ENCODE measurements at regions not wholly inside any gene's neighbourhood (a gene's known extent, or its start where the extent isn't known, plus 50 kb on each side); places are given as distances from the start of the nearest gene placed in this dataset.

DNA sequence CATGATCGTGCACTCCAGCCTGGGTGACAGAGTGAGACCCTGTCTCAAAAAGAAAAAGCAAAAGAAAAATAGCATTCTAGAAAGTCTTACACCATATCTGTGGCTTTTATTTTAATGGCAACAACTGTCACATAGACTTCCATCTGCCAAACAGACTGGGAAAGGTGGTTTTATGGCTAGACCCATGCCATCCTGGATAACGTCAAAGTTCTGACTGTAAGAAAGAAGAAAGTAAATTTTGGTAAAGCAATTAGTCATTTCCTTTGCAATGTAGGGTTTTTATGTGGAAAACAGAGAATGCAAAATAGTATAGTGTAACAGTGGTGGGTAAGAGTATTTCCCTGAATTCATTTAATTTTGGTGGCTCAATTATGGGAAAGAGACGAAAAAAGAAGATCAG lies 75.5 kb upstream of the BARX2 start:
- Histone ChIP-seq H4K12ac (ENCODE audit: low read depth, low read length) (no peak overlapping the region), H3K79me2 (ENCODE audit: control insufficient read depth, insufficient read depth, low read length, poor library complexity) (no peaks in the 10 kb centered on the region), H3K27ac (ENCODE audit: low read depth, low read length) (no peak overlapping the region), H4K91ac (ENCODE audit: low read depth, low read length) (no peak overlapping the region), H2AK5ac (ENCODE audit: low read length) (no peak overlapping the region), H3K27me3 (ENCODE audit: insufficient read depth, low read length) (no peaks in the 10 kb centered on the region), H3K4ac (ENCODE audit: low read depth, low read length) (no peak overlapping the region), H3K9ac (ENCODE audit: low read length) (no peak overlapping the region), H3K9me3 (ENCODE audit: insufficient read depth, low read depth, low read length) (no peaks in the 10 kb centered on the region), H3K14ac (ENCODE audit: low read length) (no peak overlapping the region), H2BK12ac (ENCODE audit: low read length) (no peak overlapping the region), H3K23ac (ENCODE audit: low read length) (no peak overlapping the region), H3K18ac (ENCODE audit: low read length) (no peak overlapping the region), H3K4me1 (ENCODE audit: control insufficient read depth in 1 of 2, insufficient read depth in 2 of 2, low read length in 2 of 2) (peaks cover 9 to 13% of the 10 kb centered on the region in 2 experiments), H3K79me1 (ENCODE audit: low read length) (peaks cover 8% of the 10 kb centered on the region), H2BK120ac (ENCODE audit: insufficient read depth, low read length, poor library complexity) (no peak overlapping the region), H3K4me2 (ENCODE audit: low read length) (no peak overlapping the region), H2BK5ac (ENCODE audit: low read depth, low read length, poor library complexity) (no peak overlapping the region), H3K36me3 (ENCODE audit: control insufficient read depth in 1 of 2, insufficient read depth in 2 of 2, low read length in 2 of 2) (no peaks in the 10 kb centered on the region), H4K8ac (ENCODE audit: low read depth, low read length) (no peak overlapping the region), H2AFZ (ENCODE audit: insufficient read depth, low read length, poor library complexity) (no peak overlapping the region), H3K4me3 (ENCODE audit: low read depth, low read length) (no peak overlapping the region)
- no CpG with 5 or more reads among the region's 3 CpGs for WGBS (ENCODE audit: extremely low coverage, insufficient coverage, insufficient read length)
- no peak for DNase-seq

DNA sequence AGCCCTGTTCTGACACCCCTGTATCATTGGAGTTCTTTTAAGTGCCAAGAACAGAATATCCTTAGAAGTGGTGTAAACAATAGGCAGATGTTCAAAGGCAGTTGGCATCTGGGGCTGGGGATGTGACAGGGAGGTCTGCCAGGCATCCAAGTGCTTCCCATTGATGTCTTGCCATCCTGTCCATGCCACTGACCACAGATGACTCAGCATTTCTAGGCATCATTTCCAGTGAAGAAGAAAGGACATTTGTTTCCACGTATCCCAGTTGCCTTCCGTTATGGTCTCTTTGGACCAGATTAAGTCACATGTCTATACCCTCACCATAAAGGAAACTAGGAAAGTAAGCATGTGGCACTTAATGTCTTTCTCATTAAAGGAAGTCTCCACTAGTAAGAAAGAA lies 76.7 kb upstream of the BARX2 start:
- H3K18ac ChIP-seq (ENCODE audit: low read length) = no peak overlapping the region
- H3K14ac ChIP-seq (ENCODE audit: low read length) = no peak overlapping the region
- H3K27ac ChIP-seq (ENCODE audit: low read depth, low read length) = no peak overlapping the region
- no peak overlapping the region for H3K23ac ChIP-seq (ENCODE audit: low read length)
- no peak overlapping the region for H3K9ac ChIP-seq (ENCODE audit: low read length)
- H3K36me3 ChIP-seq (ENCODE audit: control insufficient read depth in 1 of 2, insufficient read depth in 2 of 2, low read length in 2 of 2) = no peaks in the 10 kb centered on the region
- H2BK5ac ChIP-seq (ENCODE audit: low read depth, low read length, poor library complexity) = no peak overlapping the region
- no peak overlapping the region for H4K12ac ChIP-seq (ENCODE audit: low read depth, low read length)
- no peak overlapping the region for H4K91ac ChIP-seq (ENCODE audit: low read depth, low read length)
- no CpG with 5 or more reads among the region's 2 CpGs for WGBS (ENCODE audit: extremely low coverage, insufficient coverage, insufficient read length)
- no peak overlapping the region for H3K4me2 ChIP-seq (ENCODE audit: low read length)
- H2AFZ ChIP-seq (ENCODE audit: insufficient read depth, low read length, poor library complexity) = no peak overlapping the region
- no peak for DNase-seq
- H3K9me3 ChIP-seq (ENCODE audit: insufficient read depth, low read depth, low read length) = no peaks in the 10 kb centered on the region
- no peak overlapping the region for H2BK12ac ChIP-seq (ENCODE audit: low read length)
- H3K4ac ChIP-seq (ENCODE audit: low read depth, low read length) = no peak overlapping the region
- H3K79me1 ChIP-seq (ENCODE audit: low read length) = peaks cover 8% of the 10 kb centered on the region
- peaks cover 10 to 14% of the 10 kb centered on the region in 2 experiments for H3K4me1 ChIP-seq (ENCODE audit: control insufficient read depth in 1 of 2, insufficient read depth in 2 of 2, low read length in 2 of 2)
- no peak overlapping the region for H3K4me3 ChIP-seq (ENCODE audit: low read depth, low read length)
- H4K8ac ChIP-seq (ENCODE audit: low read depth, low read length) = no peak overlapping the region
- H2AK5ac ChIP-seq (ENCODE audit: low read length) = no peak overlapping the region
- H3K27me3 ChIP-seq (ENCODE audit: insufficient read depth, low read length) = no peaks in the 10 kb centered on the region
- no peak overlapping the region for H2BK120ac ChIP-seq (ENCODE audit: insufficient read depth, low read length, poor library complexity)
- H3K79me2 ChIP-seq (ENCODE audit: control insufficient read depth, insufficient read depth, low read length, poor library complexity) = no peaks in the 10 kb centered on the region

DNA sequence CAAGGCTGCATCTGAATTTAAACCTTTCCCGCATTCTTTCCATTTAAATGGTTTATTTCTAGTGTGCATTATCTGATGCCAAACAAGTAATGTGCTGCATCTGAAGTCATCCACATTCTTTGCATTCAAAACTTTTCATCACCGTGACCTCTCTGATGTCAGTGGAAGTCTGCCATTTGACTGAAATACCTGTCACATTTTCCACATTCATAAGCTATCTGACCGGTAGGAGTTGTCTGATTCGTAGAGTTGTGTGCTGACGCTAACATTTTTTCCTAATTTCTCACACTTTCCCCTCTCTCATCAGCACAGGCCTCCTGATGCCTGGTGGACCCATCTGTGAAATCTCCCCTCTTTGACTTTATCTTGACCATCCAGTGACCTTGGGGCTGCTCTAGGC lies 79.9 kb upstream of the BARX2 start:
- H3K36me3 ChIP-seq (ENCODE audit: control insufficient read depth in 1 of 2, insufficient read depth in 2 of 2, low read length in 2 of 2) = no peaks in the 10 kb centered on the region
- H3K79me1 ChIP-seq (ENCODE audit: low read length) = peaks cover 12% of the 10 kb centered on the region
- peak; percentile 74 to 97 for DNase-seq
- WGBS (ENCODE audit: extremely low coverage, insufficient coverage, insufficient read length) = no CpG with 5 or more reads among the region's 5 CpGs
- H2BK12ac ChIP-seq (ENCODE audit: low read length) = peak overlapping the region; percentile 5
- H2AFZ ChIP-seq (ENCODE audit: insufficient read depth, low read length, poor library complexity) = no peak overlapping the region
- no peak overlapping the region for H4K91ac ChIP-seq (ENCODE audit: low read depth, low read length)
- H3K23ac ChIP-seq (ENCODE audit: low read length) = no peak overlapping the region
- H3K4me1 ChIP-seq (ENCODE audit: control insufficient read depth in 1 of 2, insufficient read depth in 2 of 2, low read length in 2 of 2) = peaks cover 14 to 22% of the 10 kb centered on the region in 2 experiments
- no peak overlapping the region for H4K8ac ChIP-seq (ENCODE audit: low read depth, low read length)
- H2BK5ac ChIP-seq (ENCODE audit: low read depth, low read length, poor library complexity) = peak overlapping the region; percentile 27
- no peaks in the 10 kb centered on the region for H3K9me3 ChIP-seq (ENCODE audit: insufficient read depth, low read depth, low read length)
- peak overlapping the region; percentile 32 for H3K27ac ChIP-seq (ENCODE audit: low read depth, low read length)
- H2AK5ac ChIP-seq (ENCODE audit: low read length) = no peak overlapping the region
- no peaks in the 10 kb centered on the region for H3K27me3 ChIP-seq (ENCODE audit: insufficient read depth, low read length)
- peak overlapping the region; percentile 12 for H3K4me2 ChIP-seq (ENCODE audit: low read length)
- no peak overlapping the region for H3K9ac ChIP-seq (ENCODE audit: low read length)
- H2BK120ac ChIP-seq (ENCODE audit: insufficient read depth, low read length, poor library complexity) = peak overlapping the region; percentile 30
- H3K18ac ChIP-seq (ENCODE audit: low read length) = no peak overlapping the region
- no peak overlapping the region for H3K14ac ChIP-seq (ENCODE audit: low read length)
- no peak overlapping the region for H3K4me3 ChIP-seq (ENCODE audit: low read depth, low read length)
- no peak overlapping the region for H3K4ac ChIP-seq (ENCODE audit: low read depth, low read length)
- no peak overlapping the region for H4K12ac ChIP-seq (ENCODE audit: low read depth, low read length)
- H3K79me2 ChIP-seq (ENCODE audit: control insufficient read depth, insufficient read depth, low read length, poor library complexity) = no peaks in the 10 kb centered on the region

DNA sequence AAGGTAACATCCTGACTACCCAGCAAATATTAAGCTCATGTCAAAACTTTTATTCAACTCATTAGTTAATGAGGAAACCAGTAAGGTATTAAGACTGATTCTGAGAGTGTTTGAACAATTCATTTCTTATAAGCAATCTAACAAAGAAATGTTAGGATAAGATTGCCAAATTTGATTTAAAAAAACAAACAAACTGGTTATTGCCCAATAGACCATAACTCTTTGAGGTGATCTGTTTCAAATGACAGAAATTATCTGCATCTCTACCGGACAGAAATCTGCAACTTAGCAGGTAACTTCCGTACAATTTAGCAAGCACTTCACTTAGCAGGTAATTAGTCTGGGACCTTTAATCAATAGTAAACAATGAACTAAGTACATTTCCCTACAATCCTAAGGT lies 82.9 kb upstream of the BARX2 start:
- WGBS (ENCODE audit: extremely low coverage, insufficient coverage, insufficient read length) = no CpG with 5 or more reads among the region's 2 CpGs
- H2BK5ac ChIP-seq (ENCODE audit: low read depth, low read length, poor library complexity) = no peak overlapping the region
- no peak overlapping the region for H2BK120ac ChIP-seq (ENCODE audit: insufficient read depth, low read length, poor library complexity)
- H3K9me3 ChIP-seq (ENCODE audit: insufficient read depth, low read depth, low read length) = no peaks in the 10 kb centered on the region
- no peak overlapping the region for H4K91ac ChIP-seq (ENCODE audit: low read depth, low read length)
- H2AFZ ChIP-seq (ENCODE audit: insufficient read depth, low read length, poor library complexity) = no peak overlapping the region
- no peak overlapping the region for H3K14ac ChIP-seq (ENCODE audit: low read length)
- H4K8ac ChIP-seq (ENCODE audit: low read depth, low read length) = no peak overlapping the region
- no peak overlapping the region for H3K9ac ChIP-seq (ENCODE audit: low read length)
- H3K18ac ChIP-seq (ENCODE audit: low read length) = no peak overlapping the region
- H2BK12ac ChIP-seq (ENCODE audit: low read length) = no peak overlapping the region
- peaks cover 14 to 25% of the 10 kb centered on the region in 2 experiments for H3K4me1 ChIP-seq (ENCODE audit: control insufficient read depth in 1 of 2, insufficient read depth in 2 of 2, low read length in 2 of 2)
- H3K23ac ChIP-seq (ENCODE audit: low read length) = no peak overlapping the region
- H3K36me3 ChIP-seq (ENCODE audit: control insufficient read depth in 1 of 2, insufficient read depth in 2 of 2, low read length in 2 of 2) = no peaks in the 10 kb centered on the region
- no peaks in the 10 kb centered on the region for H3K27me3 ChIP-seq (ENCODE audit: insufficient read depth, low read length)
- no peak overlapping the region for H3K27ac ChIP-seq (ENCODE audit: low read depth, low read length)
- H3K4me2 ChIP-seq (ENCODE audit: low read length) = no peak overlapping the region
- H3K79me2 ChIP-seq (ENCODE audit: control insufficient read depth, insufficient read depth, low read length, poor library complexity) = no peaks in the 10 kb centered on the region
- H3K4ac ChIP-seq (ENCODE audit: low read depth, low read length) = no peak overlapping the region
- H2AK5ac ChIP-seq (ENCODE audit: low read length) = no peak overlapping the region
- no peak for DNase-seq
- H4K12ac ChIP-seq (ENCODE audit: low read depth, low read length) = no peak overlapping the region
- H3K79me1 ChIP-seq (ENCODE audit: low read length) = peaks cover 12% of the 10 kb centered on the region
- H3K4me3 ChIP-seq (ENCODE audit: low read depth, low read length) = no peak overlapping the region
